ENCODE measurements at regions not wholly inside any gene's neighbourhood (a gene's known extent, or its start where the extent isn't known, plus 50 kb on each side); places are given as distances from the start of the nearest gene placed in this dataset.

- TF ChIP-seq, protein P1, sequence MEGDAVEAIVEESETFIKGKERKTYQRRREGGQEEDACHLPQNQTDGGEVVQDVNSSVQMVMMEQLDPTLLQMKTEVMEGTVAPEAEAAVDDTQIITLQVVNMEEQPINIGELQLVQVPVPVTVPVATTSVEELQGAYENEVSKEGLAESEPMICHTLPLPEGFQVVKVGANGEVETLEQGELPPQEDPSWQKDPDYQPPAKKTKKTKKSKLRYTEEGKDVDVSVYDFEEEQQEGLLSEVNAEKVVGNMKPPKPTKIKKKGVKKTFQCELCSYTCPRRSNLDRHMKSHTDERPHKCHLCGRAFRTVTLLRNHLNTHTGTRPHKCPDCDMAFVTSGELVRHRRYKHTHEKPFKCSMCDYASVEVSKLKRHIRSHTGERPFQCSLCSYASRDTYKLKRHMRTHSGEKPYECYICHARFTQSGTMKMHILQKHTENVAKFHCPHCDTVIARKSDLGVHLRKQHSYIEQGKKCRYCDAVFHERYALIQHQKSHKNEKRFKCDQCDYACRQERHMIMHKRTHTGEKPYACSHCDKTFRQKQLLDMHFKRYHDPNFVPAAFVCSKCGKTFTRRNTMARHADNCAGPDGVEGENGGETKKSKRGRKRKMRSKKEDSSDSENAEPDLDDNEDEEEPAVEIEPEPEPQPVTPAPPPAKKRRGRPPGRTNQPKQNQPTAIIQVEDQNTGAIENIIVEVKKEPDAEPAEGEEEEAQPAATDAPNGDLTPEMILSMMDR (conservative IDR thresholded peaks at IDR 0.05; ENCODE audit: low read length) = no peak
- TF ChIP-seq EZH2phosphoT487 (IDR thresholded peaks at IDR 0.05; ENCODE audit: borderline replicate concordance, low read depth, low read length) = no peak
Measured at GRCh38 chr18:41326311-41326710, 628.7 kb upstream of the PIK3C3 start.
